ENCODE measurements at regions not wholly inside any gene's neighbourhood (a gene's known extent, or its start where the extent isn't known, plus 50 kb on each side); places are given as distances from the start of the nearest gene placed in this dataset.
"Not testable (repeated sequence)": the region's sequence is repeated elsewhere in the genome, so short reads cannot be mapped to it uniquely, and the experiment has no call there.

DNA sequence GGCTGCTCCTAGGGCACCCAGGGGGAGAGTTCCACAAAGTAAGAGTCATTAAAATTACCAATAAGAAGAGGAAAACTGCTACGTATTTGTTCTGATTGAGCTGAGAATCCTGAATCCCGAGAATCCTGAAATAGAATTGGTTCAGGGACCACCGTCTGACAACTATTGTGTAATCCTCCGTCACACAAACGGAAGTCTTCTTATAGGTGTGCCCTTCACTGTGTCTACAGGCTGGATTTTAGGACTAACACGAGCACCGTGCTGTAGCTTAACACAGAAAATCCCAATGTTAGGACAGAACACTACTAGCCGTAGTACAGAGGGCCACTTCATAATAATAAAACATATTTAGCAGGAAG is 50.6 kb upstream of the RNF182 start:
- Histone ChIP-seq H3K9ac (ENCODE audit: low read length) (peak overlapping the region; percentile 44), H3K27ac (ENCODE audit: low read length) (no peak overlapping the region), H3K9me3 (ENCODE audit: low read length) (no peaks in the 10 kb centered on the region), H3K4me2 (ENCODE audit: low read length) (peak overlapping the region; percentile 93), H2AFZ (ENCODE audit: low read length) (peak overlapping the region; percentile 88), H3K27me3 (ENCODE audit: low read length) (no peaks in the 10 kb centered on the region), H3K4me1 (ENCODE audit: insufficient read depth, low read length) (peaks cover 18% of the 10 kb centered on the region), H3K4me3 (ENCODE audit: low read length) (peak overlapping the region; percentile 64), H3K36me3 (ENCODE audit: low read depth, low read length) (no peaks in the 10 kb centered on the region), H4K20me1 (ENCODE audit: low read length) (no peaks in the 10 kb centered on the region), H3F3A (ENCODE audit: low read length, unreplicated experiment) (no peaks in the 10 kb centered on the region), H3K9me2 (replicated peaks; ENCODE audit: low read length) (no peaks in the 10 kb centered on the region), H3K79me2 (ENCODE audit: low read length) (no peaks in the 10 kb centered on the region)
- ATAC-seq = no peak; the same call in 1 of the 2 replicates
- ChIA-PET POLR2A (ENCODE audit: unreplicated experiment) (no interaction called here), CTCF (interaction anchor here (0.6 kb wide), 1 partner anchor 208 kb away, joined by 3 read pairs; no protein-coding TSS in a partner anchor)
- BruUV-seq (replicated peaks) = TSS peak; percentile 63
- TF ChIP-seq, protein P1, sequence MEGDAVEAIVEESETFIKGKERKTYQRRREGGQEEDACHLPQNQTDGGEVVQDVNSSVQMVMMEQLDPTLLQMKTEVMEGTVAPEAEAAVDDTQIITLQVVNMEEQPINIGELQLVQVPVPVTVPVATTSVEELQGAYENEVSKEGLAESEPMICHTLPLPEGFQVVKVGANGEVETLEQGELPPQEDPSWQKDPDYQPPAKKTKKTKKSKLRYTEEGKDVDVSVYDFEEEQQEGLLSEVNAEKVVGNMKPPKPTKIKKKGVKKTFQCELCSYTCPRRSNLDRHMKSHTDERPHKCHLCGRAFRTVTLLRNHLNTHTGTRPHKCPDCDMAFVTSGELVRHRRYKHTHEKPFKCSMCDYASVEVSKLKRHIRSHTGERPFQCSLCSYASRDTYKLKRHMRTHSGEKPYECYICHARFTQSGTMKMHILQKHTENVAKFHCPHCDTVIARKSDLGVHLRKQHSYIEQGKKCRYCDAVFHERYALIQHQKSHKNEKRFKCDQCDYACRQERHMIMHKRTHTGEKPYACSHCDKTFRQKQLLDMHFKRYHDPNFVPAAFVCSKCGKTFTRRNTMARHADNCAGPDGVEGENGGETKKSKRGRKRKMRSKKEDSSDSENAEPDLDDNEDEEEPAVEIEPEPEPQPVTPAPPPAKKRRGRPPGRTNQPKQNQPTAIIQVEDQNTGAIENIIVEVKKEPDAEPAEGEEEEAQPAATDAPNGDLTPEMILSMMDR (conservative IDR thresholded peaks at IDR 0.05; ENCODE audit: low read depth, low read length) = no peak
- TF ChIP-seq EZH2 (IDR thresholded peaks at IDR 0.05; ENCODE audit: low read length, unreplicated experiment) (no peak), EZH2phosphoT487 (IDR thresholded peaks at IDR 0.05; ENCODE audit: borderline replicate concordance, low read length) (no peak)
- intact Hi-C loops (cut with micrococcal nuclease) = loop anchor here (5.0 kb wide), 1 partner anchor 262 kb away; no protein-coding TSS in a partner anchor
- DNase-seq = no peak

DNA sequence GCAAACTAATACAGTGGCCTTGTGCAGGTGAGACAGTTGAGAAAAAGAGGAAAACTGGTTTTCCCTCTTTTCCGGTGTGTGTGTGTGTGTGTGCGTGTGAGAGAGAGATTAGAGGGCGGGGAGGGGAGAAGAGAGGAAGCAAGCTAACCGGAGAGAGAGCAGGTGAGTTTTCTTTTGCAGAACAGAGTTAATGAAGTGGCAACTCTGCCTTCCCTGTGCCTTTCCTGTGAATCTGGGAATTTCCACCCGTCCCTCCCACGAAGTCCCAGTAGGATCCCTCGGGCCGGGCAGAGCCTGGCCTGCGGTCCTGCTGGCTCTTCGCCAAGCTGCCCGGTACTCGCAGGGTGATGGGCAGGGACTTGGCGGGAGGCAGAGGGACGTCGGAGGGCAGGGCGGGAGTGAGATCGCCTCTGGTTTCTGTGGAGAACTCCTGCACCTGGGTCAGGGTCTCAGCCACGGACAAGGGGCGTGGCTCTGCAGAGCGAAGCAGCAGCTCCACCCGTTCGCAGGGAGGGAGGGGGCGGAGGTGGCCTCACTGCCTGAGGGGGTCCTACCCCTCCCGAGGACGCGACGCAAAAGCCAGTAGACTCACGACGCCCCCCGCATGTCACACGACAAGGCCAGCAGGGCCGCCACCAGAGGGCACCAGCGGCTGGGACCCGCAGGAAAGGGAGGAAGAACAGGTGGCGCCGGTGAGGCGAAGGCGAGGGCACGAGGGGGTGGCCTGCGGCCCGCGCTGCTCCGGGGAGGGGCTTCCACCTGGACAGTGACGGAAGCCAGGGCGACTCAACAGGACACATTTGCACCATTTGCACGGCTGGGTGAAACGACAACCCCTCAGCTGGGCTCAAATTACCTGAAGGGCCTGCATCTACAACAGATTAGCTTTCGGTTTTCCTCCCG is 51.2 kb upstream of the RNF182 start:
- Histone ChIP-seq H3F3A (ENCODE audit: low read length, unreplicated experiment) (no peaks in the 10 kb centered on the region), H3K4me1 (ENCODE audit: insufficient read depth, low read length) (peaks cover 18% of the 10 kb centered on the region), H2AFZ (ENCODE audit: low read length) (peak overlapping the region; percentile 88), H3K36me3 (ENCODE audit: low read depth, low read length) (no peaks in the 10 kb centered on the region), H3K9me3 (ENCODE audit: low read length) (no peaks in the 10 kb centered on the region), H3K27ac (ENCODE audit: low read length) (peak overlapping the region; percentile 26), H3K9ac (ENCODE audit: low read length) (peak overlapping the region; percentile 44), H3K9me2 (replicated peaks; ENCODE audit: low read length) (no peaks in the 10 kb centered on the region), H3K27me3 (ENCODE audit: low read length) (no peaks in the 10 kb centered on the region), H3K4me3 (ENCODE audit: low read length) (peak overlapping the region; percentile 64), H3K79me2 (ENCODE audit: low read length) (no peaks in the 10 kb centered on the region), H3K4me2 (ENCODE audit: low read length) (peak overlapping the region; percentile 93), H4K20me1 (ENCODE audit: low read length) (no peaks in the 10 kb centered on the region)
- TF ChIP-seq, protein P1 (conservative IDR thresholded peaks at IDR 0.05; ENCODE audit: low read depth, low read length) = peak; percentile 99
- no peak for TF ChIP-seq EZH2phosphoT487 (IDR thresholded peaks at IDR 0.05; ENCODE audit: borderline replicate concordance, low read length)
- no peak for TF ChIP-seq EZH2 (IDR thresholded peaks at IDR 0.05; ENCODE audit: low read length, unreplicated experiment)
- DNase-seq = peak; percentile 79
- intact Hi-C loops (cut with micrococcal nuclease) = loop anchor here (1.0 to 5.0 kb wide), 2 partner anchors 78 to 261 kb away; no protein-coding TSS in a partner anchor
- peak; percentile 85 for ATAC-seq
- no TSS peak for BruUV-seq (replicated peaks)
- ChIA-PET POLR2A (ENCODE audit: unreplicated experiment) (no interaction called here), CTCF (no interaction called here)

DNA sequence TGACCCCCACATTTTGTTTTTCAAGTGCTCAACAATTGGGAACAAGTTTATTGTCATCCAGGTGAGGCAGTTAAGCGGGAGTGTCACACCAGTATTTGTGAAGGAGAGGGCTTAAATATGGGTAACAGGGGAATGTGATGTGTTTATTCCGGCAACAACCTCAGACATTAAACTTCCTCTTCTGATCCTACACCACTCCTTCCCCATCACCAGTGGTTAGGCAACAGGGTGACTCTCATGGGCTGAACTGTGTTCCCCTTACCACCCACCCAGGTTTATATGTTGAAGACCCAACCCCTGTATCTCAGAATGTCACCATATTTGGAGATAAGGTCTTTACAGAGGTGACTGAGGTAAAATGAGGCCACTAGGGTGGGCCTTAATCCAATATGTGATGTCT is 52.1 kb upstream of the RNF182 start:
- ATAC-seq (no peak), DNase-seq (no peak)
- H4K20me1 ChIP-seq (ENCODE audit: low read length) = no peaks in the 10 kb centered on the region
- 0 out of 2 replicates have a peak overlapping the region, but pooled peaks have one; percentile 64 for H3K4me3 ChIP-seq (ENCODE audit: low read length)
- no peaks in the 10 kb centered on the region for H3K36me3 ChIP-seq (ENCODE audit: low read depth, low read length)
- H2AFZ ChIP-seq (ENCODE audit: low read length) = peak overlapping the region; percentile 88; the same call in 1 of the 2 replicates
- intact Hi-C loops (cut with micrococcal nuclease) = loop anchor here (1.0 to 5.0 kb wide), 2 partner anchors 77 to 260 kb away; no protein-coding TSS in a partner anchor
- no peaks in the 10 kb centered on the region for H3K9me2 ChIP-seq (replicated peaks; ENCODE audit: low read length)
- H3K27ac ChIP-seq (ENCODE audit: low read length) = no peak overlapping the region; the same call in 1 of the 2 replicates
- TF ChIP-seq EZH2phosphoT487 (IDR thresholded peaks at IDR 0.05; ENCODE audit: borderline replicate concordance, low read length) = no peak
- no peak for TF ChIP-seq EZH2 (IDR thresholded peaks at IDR 0.05; ENCODE audit: low read length, unreplicated experiment)
- TF ChIP-seq, protein P1 (conservative IDR thresholded peaks at IDR 0.05; ENCODE audit: low read depth, low read length) = no peak
- H3K4me1 ChIP-seq (ENCODE audit: insufficient read depth, low read length) = peaks cover 18% of the 10 kb centered on the region
- H3K79me2 ChIP-seq (ENCODE audit: low read length) = no peaks in the 10 kb centered on the region
- no peaks in the 10 kb centered on the region for H3F3A ChIP-seq (ENCODE audit: low read length, unreplicated experiment)
- H3K9me3 ChIP-seq (ENCODE audit: low read length) = no peaks in the 10 kb centered on the region
- H3K9ac ChIP-seq (ENCODE audit: low read length) = no peak overlapping the region
- H3K4me2 ChIP-seq (ENCODE audit: low read length) = peak overlapping the region; percentile 93
- ChIA-PET CTCF (no interaction called here), POLR2A (ENCODE audit: unreplicated experiment) (no interaction called here)
- no TSS peak for BruUV-seq (replicated peaks)
- H3K27me3 ChIP-seq (ENCODE audit: low read length) = no peaks in the 10 kb centered on the region

DNA sequence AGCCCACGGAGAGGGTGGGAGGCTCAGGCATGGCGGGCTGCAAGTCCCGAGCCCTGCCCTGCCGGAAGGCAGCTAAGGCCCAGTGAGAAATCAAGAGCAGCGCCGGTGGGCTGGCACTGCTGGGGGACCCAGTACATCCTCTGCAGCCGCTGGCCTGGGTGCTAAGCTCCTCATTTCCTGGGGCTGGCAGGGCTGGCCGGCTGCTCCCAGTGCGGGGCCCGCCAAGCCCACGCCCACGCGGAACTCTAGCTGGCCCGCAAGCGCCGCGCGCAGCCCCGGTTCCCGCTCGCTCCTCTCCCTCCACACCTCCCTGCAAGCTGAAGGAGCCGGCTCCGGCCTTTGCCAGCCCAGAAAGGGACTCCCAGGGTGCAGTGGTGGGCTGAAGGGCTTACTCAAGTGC is 52.7 kb upstream of the RNF182 start:
- H3K4me2 ChIP-seq (ENCODE audit: low read length); H3F3A ChIP-seq (ENCODE audit: low read length, unreplicated experiment); H4K20me1 ChIP-seq (ENCODE audit: low read length); CTCF ChIA-PET; H3K9ac ChIP-seq (ENCODE audit: low read length); H3K36me3 ChIP-seq (ENCODE audit: low read depth, low read length); H3K9me2 ChIP-seq (replicated peaks; ENCODE audit: low read length); ATAC-seq; H3K4me3 ChIP-seq (ENCODE audit: low read length); H2AFZ ChIP-seq (ENCODE audit: low read length); H3K79me2 ChIP-seq (ENCODE audit: low read length); DNase-seq; H3K27me3 ChIP-seq (ENCODE audit: low read length); H3K9me3 ChIP-seq (ENCODE audit: low read length); BruUV-seq (replicated peaks); H3K27ac ChIP-seq (ENCODE audit: low read length): not testable (repeated sequence)
- peaks cover 18% of the 10 kb centered on the region for H3K4me1 ChIP-seq (ENCODE audit: insufficient read depth, low read length)
- intact Hi-C loops (cut with micrococcal nuclease) = loop anchor here (5.0 kb wide), 1 partner anchor 260 kb away; no protein-coding TSS in a partner anchor
- POLR2A ChIA-PET (ENCODE audit: unreplicated experiment) = interaction anchor here (0.6 kb wide), 1 partner anchor 127 kb away, joined by 3 read pairs; no protein-coding TSS in a partner anchor
